Body of pancreas (tissue), 4 donors: ENCODE measurements at regions not wholly inside any gene's neighbourhood (a gene's known extent, or its start where the extent isn't known, plus 50 kb on each side); places are given as distances from the start of the nearest gene placed in this dataset.

Source experiments
- CTCF ChIP-seq, 7 experiments: fragments of 450-650 bp in 4 of 7; fragments of 200-600 bp in 3 of 7; sonication (generic) in 3 of 7; IDR thresholded peaks; one replicate each; pipeline ENCODE4 v1.5.1; 2016 to 2019; ENCODE audit warnings: antibody characterized with exemption in 7 of 7
- POLR2A ChIP-seq, 3 donors: fragments of 450-650 bp; IDR thresholded peaks; one replicate each; pipeline ENCODE4 v1.6.1; 2016; ENCODE audit warnings: antibody characterized with exemption in 3 of 3, mild to moderate bottlenecking in 2 of 3

- TF ChIP-seq CTCF (IDR thresholded peaks at IDR 0.05) = no peak
- TF ChIP-seq POLR2A (IDR thresholded peaks at IDR 0.05) = no peak
These were observed 92.2 kb downstream of the GATA3 start for GRCh38 chr10:8146650-8147049.
